B cell (primary cell): ENCODE measurements at regions not wholly inside any gene's neighbourhood (a gene's known extent, or its start where the extent isn't known, plus 50 kb on each side); places are given as distances from the start of the nearest gene placed in this dataset.

ENCODE experiments used
- ATAC-seq: fragments of 200-7000 bp; cut with Tn5 transposase; one replicate; pipeline ENCODE4 v1.10.0; 2021; ENCODE audit warnings: low read depth, mild to moderate bottlenecking, moderate number of reproducible peaks, moderate library complexity
- CTCF ChIA-PET: fragments of 350-600 bp; sonication (Branson Sonifier 250); formaldehyde crosslinking; loops from one replicate; lab custom pipeline; 2021; ENCODE audit warnings: antibody characterized with exemption, inconsistent platforms; lab: Charles Lee
- POLR2A ChIA-PET: fragments of 350-600 bp; sonication (Branson Sonifier 250); formaldehyde crosslinking; loops from one replicate; lab custom pipeline; 2021; ENCODE audit warnings: antibody characterized with exemption; lab: Charles Lee
- DNase-seq: peaks from one replicate; pipeline ENCODE4 v3.0.0; 2013
- H2AFZ ChIP-seq: 2 replicates; pipeline ENCODE4 v1.6.1; 2012; ENCODE audit warnings: mild to moderate bottlenecking, low read depth, low read length; ENCODE audit not compliant: insufficient read depth, poor library complexity, severe bottlenecking
- H3K27ac ChIP-seq, 2 donors: 1 replicate in 1 of 2; 2 replicates in 1 of 2; pipeline ENCODE4 v1.5.1; 2012 to 2013; ENCODE audit warnings: low read length in 2 of 2, mild to moderate bottlenecking in 2 of 2, moderate library complexity in 1 of 2
- H3K27me3 ChIP-seq, 4 experiments: fragments of 200-600 bp in 1 of 4; sonication (generic) in 1 of 4; replicated peaks in 1 of 4; 1 replicate in 2 of 4; 2 replicates in 2 of 4; pipeline versions ENCODE4 v1.6.1 to v1.7.0; 2013 to 2016; ENCODE audit warnings: low read length in 3 of 4, mild to moderate bottlenecking in 2 of 4, mixed read lengths in 1 of 4, moderate library complexity in 1 of 4; ENCODE audit not compliant: insufficient read depth in 4 of 4, control insufficient read depth in 3 of 4; ENCODE audit errors: control extremely low read depth in 1 of 4
- H3K36me3 ChIP-seq, 2 experiments: replicated peaks in 1 of 2; 1 replicate in 1 of 2; 2 replicates in 1 of 2; pipeline versions ENCODE4 v1.6.1 to v1.7.1; 2013; ENCODE audit warnings: low read length in 1 of 2; ENCODE audit not compliant: insufficient read depth in 2 of 2, control insufficient read depth in 1 of 2; ENCODE audit errors: control extremely low read depth in 1 of 2, extremely low read depth in 1 of 2
- H3K4me1 ChIP-seq, 2 donors: fragments of 200-600 bp in 1 of 2; sonication (generic) in 1 of 2; 1 replicate in 1 of 2; 2 replicates in 1 of 2; pipeline versions ENCODE4 v1.5.1 to v1.6.1; 2013 to 2017; ENCODE audit warnings: low read length in 2 of 2; ENCODE audit not compliant: control insufficient read depth in 2 of 2, insufficient read depth in 2 of 2
- H3K4me2 ChIP-seq: replicated peaks from 2 replicates; pipeline ENCODE3; 2012; ENCODE audit warnings: mild to moderate bottlenecking, low read depth, low read length; ENCODE audit not compliant: poor library complexity, severe bottlenecking
- H3K4me3 ChIP-seq, 5 experiments: fragments of 200-600 bp in 1 of 5; sonication (generic) in 1 of 5; 1 replicate in 3 of 5; 2 replicates in 2 of 5; pipeline versions ENCODE4 v1.5.1 to v1.7.0; 2011 to 2016; ENCODE audit warnings: low read length in 4 of 5, mild to moderate bottlenecking in 4 of 5, low read depth in 2 of 5, control low read depth in 1 of 5, moderate library complexity in 1 of 5; ENCODE audit not compliant: insufficient read depth in 1 of 5; ENCODE audit errors: control extremely low read depth in 1 of 5, extremely low read depth in 1 of 5
- H3K79me2 ChIP-seq: fragments of 200-600 bp; sonication (generic); one replicate; pipeline ENCODE4 v1.6.0; 2016; ENCODE audit warnings: low read length; ENCODE audit not compliant: control insufficient read depth, insufficient read depth
- H3K9ac ChIP-seq: fragments of 200-600 bp; sonication (generic); 2 replicates; pipeline ENCODE4 v1.6.1; 2017; ENCODE audit warnings: mild to moderate bottlenecking, low read length, moderate library complexity
- H3K9me3 ChIP-seq, 3 donors: one replicate each; pipeline versions ENCODE4 v1.6.1 to v1.7.1; 2013; ENCODE audit warnings: low read length in 2 of 3; ENCODE audit not compliant: control insufficient read depth in 2 of 3, insufficient read depth in 1 of 3; ENCODE audit errors: control extremely low read depth in 1 of 3
- H4K20me1 ChIP-seq: 2 replicates; pipeline ENCODE4 v1.6.0; 2012; ENCODE audit warnings: mild to moderate bottlenecking, low read length; ENCODE audit not compliant: insufficient read depth, control insufficient read depth, poor library complexity, severe bottlenecking
- H3K27ac Mint-ChIP-seq: one replicate; pipeline ENCODE4 v1.8.0; 2021; ENCODE audit warnings: mixed read lengths
- H3K27me3 Mint-ChIP-seq: one replicate; pipeline ENCODE4 v1.8.0; 2021; ENCODE audit warnings: mixed read lengths
- H3K4me1 Mint-ChIP-seq: one replicate; pipeline ENCODE4 v1.8.0; 2021; ENCODE audit warnings: mixed read lengths
- H3K4me3 Mint-ChIP-seq: one replicate; pipeline ENCODE4 v1.8.0; 2021; ENCODE audit warnings: mixed read lengths
- H3K9me3 Mint-ChIP-seq: one replicate; pipeline ENCODE4 v1.8.0; 2022; ENCODE audit warnings: mixed read lengths; ENCODE audit not compliant: insufficient read depth
- EZH2 ChIP-seq: IDR thresholded peaks from 2 replicates; pipeline ENCODE4 v1.6.1; 2012; ENCODE audit warnings: borderline replicate concordance, low read depth, mild to moderate bottlenecking, moderate library complexity, low read length; ENCODE audit not compliant: insufficient read depth, poor library complexity, severe bottlenecking
- WGBS: methylation state at CpG from one replicate; pipeline ENCODE4 v1.1.5; 2013; ENCODE audit warnings: missing lambda C conversion rate; ENCODE audit not compliant: insufficient coverage; 5-methylcytosine and 5-hydroxymethylcytosine counted together
- intact Hi-C: fragments of 100-400 bp; cut with micrococcal nuclease; formaldehyde crosslinking; loops from one replicate; pipeline ENCODE4 v1.10.0; 2022
- TF ChIP-seq, protein P1 (sequence below): fragments of 200-600 bp; IDR thresholded peaks from one replicate; pipeline ENCODE4 v1.8.0; 2022; ENCODE audit warnings: antibody characterized with exemption, mild to moderate bottlenecking

DNA sequence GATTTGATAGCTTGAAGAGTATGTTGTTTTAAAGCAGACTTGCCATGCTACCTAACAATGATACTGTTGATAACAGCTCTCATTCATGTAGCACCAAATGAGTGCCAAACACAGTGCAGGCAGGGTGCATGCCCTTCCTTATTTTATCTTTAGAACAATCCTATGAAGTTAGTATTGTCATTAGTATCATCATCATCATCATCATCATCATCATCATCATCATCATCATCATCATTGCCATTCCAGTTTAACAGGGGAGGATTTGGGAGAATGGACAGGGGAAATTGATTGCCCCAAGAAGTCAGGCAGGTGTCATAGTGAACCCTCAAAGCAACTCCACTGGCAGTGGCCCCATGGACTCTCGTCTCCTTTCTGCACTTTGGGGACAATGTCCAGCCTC, 734.9 kb downstream of the VRK1 start:
- POLR2A ChIA-PET: no interaction called here
- Mint-ChIP-seq H3K4me3 (no peak overlapping the region), H3K4me1 (no peaks in the 10 kb centered on the region), H3K27ac (no peak overlapping the region), H3K9me3 (peaks cover 7% of the 10 kb centered on the region), H3K27me3 (no peaks in the 10 kb centered on the region)
- DNase-seq (no peak), ATAC-seq (no peak)
- Histone ChIP-seq H3K9ac (no peak overlapping the region), H4K20me1 (no peaks in the 10 kb centered on the region), H3K9me3 (peaks cover 0 to 21% (median 0%) of the 10 kb centered on the region in 3 donors), H3K79me2 (no peaks in the 10 kb centered on the region), H3K27ac (no peak overlapping the region), H2AFZ (no peak overlapping the region), H3K4me2 (no peak overlapping the region), H3K27me3 (no peaks in the 10 kb centered on the region), H3K36me3 (no peaks in the 10 kb centered on the region), H3K4me3 (no peak overlapping the region), H3K4me1 (no peaks in the 10 kb centered on the region)
- CTCF ChIA-PET: no interaction called here
- TF ChIP-seq EZH2: no peak
- TF ChIP-seq, protein P1, sequence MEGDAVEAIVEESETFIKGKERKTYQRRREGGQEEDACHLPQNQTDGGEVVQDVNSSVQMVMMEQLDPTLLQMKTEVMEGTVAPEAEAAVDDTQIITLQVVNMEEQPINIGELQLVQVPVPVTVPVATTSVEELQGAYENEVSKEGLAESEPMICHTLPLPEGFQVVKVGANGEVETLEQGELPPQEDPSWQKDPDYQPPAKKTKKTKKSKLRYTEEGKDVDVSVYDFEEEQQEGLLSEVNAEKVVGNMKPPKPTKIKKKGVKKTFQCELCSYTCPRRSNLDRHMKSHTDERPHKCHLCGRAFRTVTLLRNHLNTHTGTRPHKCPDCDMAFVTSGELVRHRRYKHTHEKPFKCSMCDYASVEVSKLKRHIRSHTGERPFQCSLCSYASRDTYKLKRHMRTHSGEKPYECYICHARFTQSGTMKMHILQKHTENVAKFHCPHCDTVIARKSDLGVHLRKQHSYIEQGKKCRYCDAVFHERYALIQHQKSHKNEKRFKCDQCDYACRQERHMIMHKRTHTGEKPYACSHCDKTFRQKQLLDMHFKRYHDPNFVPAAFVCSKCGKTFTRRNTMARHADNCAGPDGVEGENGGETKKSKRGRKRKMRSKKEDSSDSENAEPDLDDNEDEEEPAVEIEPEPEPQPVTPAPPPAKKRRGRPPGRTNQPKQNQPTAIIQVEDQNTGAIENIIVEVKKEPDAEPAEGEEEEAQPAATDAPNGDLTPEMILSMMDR: no peak
- intact Hi-C loops: no loop called here
- 85% methylated on average over 1 of the region's 1 CpG for WGBS

DNA sequence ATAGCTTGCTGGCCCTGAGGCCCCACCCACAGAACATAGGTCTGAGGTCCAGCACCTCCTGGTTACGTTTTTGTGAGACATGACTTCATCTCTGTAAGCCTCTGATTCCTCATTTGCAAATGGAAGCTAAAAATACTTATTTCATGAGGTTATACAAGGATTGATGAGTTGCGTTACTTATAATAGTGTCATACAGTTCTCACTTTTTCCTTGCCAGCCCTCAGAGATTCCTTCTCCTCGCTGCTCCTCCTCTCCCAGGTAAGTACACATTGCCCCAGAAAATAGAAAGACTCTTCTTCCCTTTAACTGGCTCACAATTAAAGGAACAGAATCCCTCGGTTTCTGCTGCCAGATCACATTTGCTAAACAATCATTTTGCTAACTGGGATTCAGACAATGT, 739.2 kb downstream of the VRK1 start:
- CTCF ChIA-PET: no interaction called here
- Histone ChIP-seq H3K4me1 (no peaks in the 10 kb centered on the region), H4K20me1 (no peaks in the 10 kb centered on the region), H3K27me3 (no peaks in the 10 kb centered on the region), H3K36me3 (no peaks in the 10 kb centered on the region), H3K9me3 (peaks cover 0 to 25% (median 0%) of the 10 kb centered on the region in 3 donors), H2AFZ (no peak overlapping the region), H3K4me2 (no peak overlapping the region), H3K27ac (no peak overlapping the region), H3K79me2 (no peaks in the 10 kb centered on the region), H3K9ac (no peak overlapping the region), H3K4me3 (no peak overlapping the region)
- H3K27ac Mint-ChIP-seq: no peak overlapping the region
- no peak for DNase-seq
- no peak overlapping the region for H3K4me3 Mint-ChIP-seq
- H3K27me3 Mint-ChIP-seq: no peaks in the 10 kb centered on the region
- POLR2A ChIA-PET: no interaction called here
- no peaks in the 10 kb centered on the region for H3K4me1 Mint-ChIP-seq
- TF ChIP-seq, protein P1: no peak
- TF ChIP-seq EZH2: no peak
- no CpG with 5 or more reads among the region's 4 CpGs for WGBS
- peaks cover 2% of the 10 kb centered on the region for H3K9me3 Mint-ChIP-seq
- intact Hi-C loops: no loop called here
- ATAC-seq: no peak
